NCI-H345 (cell line): ENCODE measurements at regions not wholly inside any gene's neighbourhood (a gene's known extent, or its start where the extent isn't known, plus 50 kb on each side); places are given as distances from the start of the nearest gene placed in this dataset.

Experiments
- DNase-seq: peaks from one replicate; lab custom pipeline; 2025; lab: John Stamatoyannopoulos, UW

GRCh38 chr5:143464723-143465490, 61.4 kb upstream of the NR3C1 start:
- no peak for DNase-seq

- DNase-seq: no peak
Measured at GRCh38 chr5:143462431-143462830, 58.9 kb upstream of the NR3C1 start.

- DNase-seq: no peak
Measured at GRCh38 chr5:143459433-143459832, 55.9 kb upstream of the NR3C1 start.

GRCh38 chr5:143456952-143457547, 53.6 kb upstream of the NR3C1 start:
- no peak for DNase-seq

- DNase-seq: no peak
Measured at GRCh38 chr5:143454936-143455516, 51.5 kb upstream of the NR3C1 start.

- DNase-seq: no peak
Measured at GRCh38 chr5:143453720-143454119, 50.2 kb upstream of the NR3C1 start.
